Stimulated activated CD4-positive, alpha-beta T cell treated with anti-CD3 and anti-CD28 coated beads, Interleukin-12 subunit alpha, Interleukin-12 subunit beta, amount 100 ng/mL, for 4 hours (primary cell): ENCODE measurements at regions not wholly inside any gene's neighbourhood (a gene's known extent, or its start where the extent isn't known, plus 50 kb on each side); places are given as distances from the start of the nearest gene placed in this dataset.

Experiments used
- DNase-seq: peaks from one replicate; pipeline ENCODE4 v3.0.0-alpha.2; 2020

DNA sequence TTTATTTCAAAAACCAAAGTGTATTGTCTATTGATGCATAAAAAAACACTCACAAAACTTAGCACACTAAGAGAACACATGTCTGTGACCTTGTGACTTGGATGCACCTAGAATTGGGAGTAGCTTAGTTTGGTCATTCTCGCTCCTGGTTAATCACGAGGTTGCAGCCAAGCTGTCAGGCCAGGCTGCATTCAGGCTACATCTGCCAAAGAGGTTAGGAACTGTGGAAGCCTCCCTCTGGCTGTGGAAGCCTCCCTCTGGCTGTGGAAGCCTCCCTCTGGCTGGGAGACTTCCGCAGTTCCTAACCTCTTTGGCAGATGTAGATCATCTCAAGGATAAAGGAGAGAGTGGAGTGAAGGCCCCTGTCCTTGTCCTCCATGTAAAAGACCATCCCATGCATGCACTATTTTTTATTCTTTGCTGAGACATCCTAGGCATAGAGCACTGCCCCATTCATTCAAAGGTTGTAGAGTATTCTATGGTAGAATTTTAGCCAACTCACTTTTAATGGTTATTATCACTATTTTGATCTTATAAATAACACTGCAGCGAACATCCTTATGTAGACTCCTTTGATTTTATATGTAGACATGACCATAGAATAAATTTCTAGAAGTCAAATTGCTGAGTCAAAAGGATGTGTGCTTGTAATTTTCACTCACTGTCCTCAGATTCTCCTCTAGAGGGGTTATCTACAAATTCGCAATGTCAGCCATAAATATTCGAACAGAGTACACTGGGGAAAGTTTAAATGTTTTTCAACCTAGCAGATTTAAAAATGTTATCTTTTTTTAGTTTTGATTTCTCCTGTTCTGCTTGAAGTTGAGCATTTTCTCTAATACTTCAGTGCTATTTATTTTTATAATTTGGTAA is 63.0 kb upstream of the IGLL5 start:
- DNase-seq, result no peak

DNA sequence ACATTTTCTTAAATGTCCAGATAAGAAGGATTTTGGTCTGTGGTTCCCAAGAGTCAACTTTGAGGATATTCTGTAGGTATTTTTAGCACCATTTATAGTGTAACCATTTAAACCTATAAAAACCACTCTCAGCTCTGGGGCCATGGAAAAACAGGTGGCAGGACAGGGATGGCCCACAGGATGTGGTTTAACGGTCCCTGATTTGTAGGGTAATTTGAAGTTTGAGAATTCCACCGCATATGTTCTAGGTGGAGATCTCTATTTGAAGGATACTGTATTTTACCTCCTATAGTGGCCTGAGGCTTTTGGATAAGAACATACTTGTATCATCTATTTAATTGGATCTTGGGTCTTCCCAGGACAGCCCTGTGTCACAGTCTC is 62.4 kb upstream of the IGLL5 start:
- DNase-seq, result no peak

DNA sequence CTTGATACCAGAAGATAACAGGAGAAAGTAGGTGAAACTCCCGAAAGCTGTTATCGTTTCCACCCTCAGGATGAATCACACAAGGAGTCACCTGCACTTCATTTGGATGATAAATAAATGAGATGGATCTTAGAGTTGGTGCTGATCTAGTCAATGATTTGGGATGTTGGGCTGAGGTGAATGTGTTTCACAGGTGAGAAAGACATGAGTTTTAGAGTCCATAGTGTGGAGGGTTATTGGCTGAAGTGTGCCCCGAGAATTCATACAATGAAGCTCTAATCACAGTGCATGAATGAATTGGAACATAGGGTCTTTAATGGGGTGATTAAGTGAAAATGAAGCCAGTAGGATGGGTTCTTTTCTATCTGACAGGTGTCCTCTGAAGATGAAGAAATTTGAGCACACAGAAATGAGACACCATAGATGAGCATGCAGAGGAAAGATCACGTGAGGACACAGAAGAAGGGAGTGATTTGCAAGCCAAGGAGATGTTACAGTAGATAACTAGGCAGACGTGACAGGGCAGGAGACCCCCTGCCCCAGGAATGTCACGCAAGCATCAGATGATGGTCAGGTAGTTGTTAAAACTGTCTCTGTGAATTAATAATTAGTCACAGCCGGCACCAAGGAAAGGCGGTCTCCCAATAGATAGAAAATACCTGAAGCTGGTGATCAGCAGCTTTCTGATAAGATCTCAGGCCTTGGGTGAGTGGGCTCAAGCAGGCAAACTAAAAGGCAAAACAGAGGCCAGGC is 60.3 kb upstream of the IGLL5 start:
- DNase-seq, result no peak

DNA sequence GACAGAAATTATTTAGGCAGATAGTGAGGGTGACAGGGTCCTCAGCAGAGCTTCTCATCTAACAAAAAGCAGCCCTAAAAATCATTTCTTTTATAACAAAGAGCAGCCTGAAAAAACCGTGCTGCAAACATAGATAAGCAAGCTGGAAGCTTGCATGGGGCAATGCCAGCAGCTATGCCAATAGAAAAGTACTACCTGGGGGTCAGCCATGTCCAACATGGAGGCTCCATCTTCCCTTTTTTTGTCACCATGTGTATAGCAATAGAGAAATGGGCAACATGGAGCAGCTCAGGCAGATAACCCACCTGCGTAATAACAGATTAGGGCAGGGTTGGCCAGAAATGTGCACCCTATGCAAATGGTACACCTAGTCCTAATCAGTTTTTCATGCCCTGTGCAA is 57.4 kb upstream of the IGLL5 start:
- DNase-seq, result no peak

DNA sequence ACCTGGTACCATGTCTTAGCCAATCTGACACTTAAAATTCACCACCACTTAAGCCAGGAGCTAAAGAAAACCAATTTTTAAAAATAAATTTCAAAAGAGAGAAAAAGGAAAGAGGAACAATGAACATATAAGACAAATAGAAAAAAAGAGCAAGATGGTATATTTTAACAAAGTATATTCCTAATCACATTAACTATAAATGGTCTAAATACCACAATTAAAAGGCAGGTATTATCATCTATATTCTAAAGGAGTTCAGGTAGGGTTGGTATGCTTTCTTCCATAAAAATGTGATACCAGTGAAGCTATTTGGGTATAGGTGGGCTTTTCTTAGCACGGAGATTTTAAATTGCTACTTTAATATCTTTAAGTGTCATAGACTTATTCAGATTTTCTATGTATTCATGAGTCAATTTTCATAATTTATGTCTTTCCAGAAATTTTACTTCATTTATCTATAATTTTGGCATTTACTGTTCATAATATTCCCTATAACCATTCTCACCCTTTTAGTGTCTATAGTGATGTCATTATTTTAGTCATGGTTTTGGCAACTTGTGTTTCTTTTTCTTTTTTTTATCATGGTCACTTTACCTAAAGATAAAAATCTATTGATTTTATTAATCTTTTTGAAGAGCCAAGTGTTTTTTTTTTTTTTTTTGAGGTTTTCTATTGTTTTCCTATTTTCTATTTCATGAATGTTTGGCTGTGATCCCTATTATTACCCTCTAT is 56.5 kb upstream of the IGLL5 start:
- DNase-seq, result no peak

GRCh38 chr22:22833059-22833458 is 54.6 kb upstream of the IGLL5 start:
- DNase-seq, result no peak

- no peak for DNase-seq
These were observed 54.1 kb upstream of the IGLL5 start for GRCh38 chr22:22833488-22833887.

DNA sequence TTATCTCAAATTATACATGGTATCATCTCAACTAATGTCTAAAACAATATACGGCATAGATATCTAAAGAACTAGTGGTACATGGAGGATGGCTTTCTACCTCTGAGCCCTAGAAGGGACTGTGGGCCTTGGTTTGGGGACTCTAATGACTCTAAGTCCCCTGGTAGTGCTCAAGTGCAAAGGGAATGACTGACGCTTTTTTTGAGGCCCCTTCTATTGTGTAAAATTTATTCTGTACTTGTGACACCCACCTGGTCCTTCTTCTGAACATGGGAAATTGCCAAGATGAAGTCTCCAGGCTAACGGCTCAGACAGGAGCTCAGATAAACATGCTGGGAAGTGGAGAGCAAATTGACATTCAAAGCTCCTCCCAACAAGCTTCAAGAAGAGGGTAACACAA is 53.4 kb upstream of the IGLL5 start:
- no peak for DNase-seq

DNA sequence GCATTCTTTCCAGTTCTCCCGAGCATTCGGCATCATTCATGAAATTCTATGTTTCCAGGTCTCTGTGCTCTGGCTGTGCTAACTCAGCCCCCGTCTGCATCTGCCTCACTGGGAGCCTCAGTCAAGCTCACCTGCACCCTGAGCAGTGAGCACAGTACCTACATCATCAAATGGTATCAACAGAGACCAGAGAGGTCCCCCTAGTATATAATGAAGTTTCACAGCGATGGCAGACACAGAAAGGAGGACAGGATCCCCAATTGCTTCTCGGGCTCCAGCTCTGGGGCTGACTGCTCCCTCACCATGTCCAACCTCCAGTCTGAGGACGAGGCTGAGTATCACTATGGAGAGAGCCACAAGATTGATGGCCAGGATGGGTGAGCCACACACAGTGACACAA is 52.8 kb upstream of the IGLL5 start:
- no peak for DNase-seq

DNA sequence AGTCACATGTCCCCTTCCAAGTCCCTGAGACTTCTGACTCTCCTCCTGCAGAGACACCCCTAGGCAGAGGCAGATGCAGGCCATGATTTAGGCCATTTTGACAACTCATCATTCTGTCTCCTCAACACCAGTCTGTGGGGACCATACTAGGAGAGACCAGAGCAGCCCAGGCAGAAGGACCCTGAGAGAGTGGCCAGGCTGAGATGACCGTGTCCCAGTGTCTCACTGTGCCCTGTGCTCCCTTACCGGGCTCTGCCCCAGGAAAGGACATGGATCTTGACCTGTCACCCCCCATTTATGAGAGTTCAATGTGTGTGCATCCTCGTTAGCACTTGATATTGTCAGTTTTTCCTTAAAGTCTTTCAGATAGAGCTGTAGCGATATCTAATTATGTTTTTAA is 52.4 kb upstream of the IGLL5 start:
- no peak for DNase-seq

GRCh38 chr22:22835771-22836291 is 51.8 kb upstream of the IGLL5 start:
- DNase-seq, result no peak

GRCh38 chr22:22836635-22837034 is 51.0 kb upstream of the IGLL5 start:
- DNase-seq, result no peak
